ENCODE measurements at regions not wholly inside any gene's neighbourhood (a gene's known extent, or its start where the extent isn't known, plus 50 kb on each side); places are given as distances from the start of the nearest gene placed in this dataset.

GRCh38 chr21:18521204-18521603 lies 117.6 kb upstream of the TMPRSS15 start:
- Histone ChIP-seq H3K4me3 (ENCODE audit: low read depth in 2 of 2, low read length in 2 of 2) (no peak overlapping the region), H3K36me3 (ENCODE audit: control insufficient read depth, insufficient read depth, low read length) (no peaks in the 10 kb centered on the region), H3K4me1 (ENCODE audit: control insufficient read depth, insufficient read depth, low read length) (no peaks in the 10 kb centered on the region), H3K27ac (ENCODE audit: low read length) (no peak overlapping the region), H3K9me3 (ENCODE audit: control insufficient read depth, insufficient read depth, low read depth, low read length) (no peaks in the 10 kb centered on the region), H3K27me3 (ENCODE audit: control insufficient read depth, insufficient read depth, low read length) (no peaks in the 10 kb centered on the region)
- CTCF ChIA-PET, result no interaction called here
- no peak for DNase-seq (ENCODE audit: low read depth, low spot score)
- BruUV-seq (replicated peaks), result no TSS peak
- POLR2A ChIA-PET, result no interaction called here
- no peak for TF ChIP-seq CTCF (IDR thresholded peaks at IDR 0.05)
- TF ChIP-seq, protein P1, sequence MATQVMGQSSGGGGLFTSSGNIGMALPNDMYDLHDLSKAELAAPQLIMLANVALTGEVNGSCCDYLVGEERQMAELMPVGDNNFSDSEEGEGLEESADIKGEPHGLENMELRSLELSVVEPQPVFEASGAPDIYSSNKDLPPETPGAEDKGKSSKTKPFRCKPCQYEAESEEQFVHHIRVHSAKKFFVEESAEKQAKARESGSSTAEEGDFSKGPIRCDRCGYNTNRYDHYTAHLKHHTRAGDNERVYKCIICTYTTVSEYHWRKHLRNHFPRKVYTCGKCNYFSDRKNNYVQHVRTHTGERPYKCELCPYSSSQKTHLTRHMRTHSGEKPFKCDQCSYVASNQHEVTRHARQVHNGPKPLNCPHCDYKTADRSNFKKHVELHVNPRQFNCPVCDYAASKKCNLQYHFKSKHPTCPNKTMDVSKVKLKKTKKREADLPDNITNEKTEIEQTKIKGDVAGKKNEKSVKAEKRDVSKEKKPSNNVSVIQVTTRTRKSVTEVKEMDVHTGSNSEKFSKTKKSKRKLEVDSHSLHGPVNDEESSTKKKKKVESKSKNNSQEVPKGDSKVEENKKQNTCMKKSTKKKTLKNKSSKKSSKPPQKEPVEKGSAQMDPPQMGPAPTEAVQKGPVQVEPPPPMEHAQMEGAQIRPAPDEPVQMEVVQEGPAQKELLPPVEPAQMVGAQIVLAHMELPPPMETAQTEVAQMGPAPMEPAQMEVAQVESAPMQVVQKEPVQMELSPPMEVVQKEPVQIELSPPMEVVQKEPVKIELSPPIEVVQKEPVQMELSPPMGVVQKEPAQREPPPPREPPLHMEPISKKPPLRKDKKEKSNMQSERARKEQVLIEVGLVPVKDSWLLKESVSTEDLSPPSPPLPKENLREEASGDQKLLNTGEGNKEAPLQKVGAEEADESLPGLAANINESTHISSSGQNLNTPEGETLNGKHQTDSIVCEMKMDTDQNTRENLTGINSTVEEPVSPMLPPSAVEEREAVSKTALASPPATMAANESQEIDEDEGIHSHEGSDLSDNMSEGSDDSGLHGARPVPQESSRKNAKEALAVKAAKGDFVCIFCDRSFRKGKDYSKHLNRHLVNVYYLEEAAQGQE (IDR thresholded peaks at IDR 0.05; ENCODE audit: insufficient read depth in 1 of 2, low read depth in 2 of 2, low read length in 1 of 2), result no peak
- TF ChIP-seq TCF7L2 (IDR thresholded peaks at IDR 0.05; ENCODE audit: low read depth, low read length), result no peak
- TF ChIP-seq POLR2AphosphoS5 (IDR thresholded peaks at IDR 0.05; ENCODE audit: low read depth, low read length), result no peak
- no peak for TF ChIP-seq SIN3A (IDR thresholded peaks at IDR 0.05; ENCODE audit: borderline replicate concordance, insufficient read depth, low read depth, low read length)
- in situ Hi-C loops (cut with HindIII; ENCODE audit: low pct_unique_long_range_greater_than_20kb, low sequenced_read_pairs) (no loop called here), intact Hi-C loops (cut with micrococcal nuclease; ENCODE audit: unreplicated experiment) (no loop called here)
- no peak for ATAC-seq

- H3K36me3 ChIP-seq (ENCODE audit: control insufficient read depth, insufficient read depth, low read length), result no peaks in the 10 kb centered on the region
- H3K4me1 ChIP-seq (ENCODE audit: control insufficient read depth, insufficient read depth, low read length), result no peaks in the 10 kb centered on the region
- BruUV-seq (replicated peaks), result no TSS peak
- CTCF ChIA-PET, result no interaction called here
- H3K9me3 ChIP-seq (ENCODE audit: control insufficient read depth, insufficient read depth, low read depth, low read length), result no peaks in the 10 kb centered on the region
- DNase-seq (ENCODE audit: low read depth, low spot score) (no peak), ATAC-seq (no peak)
- H3K27ac ChIP-seq (ENCODE audit: low read length), result no peak overlapping the region
- TF ChIP-seq SIN3A (IDR thresholded peaks at IDR 0.05; ENCODE audit: borderline replicate concordance, insufficient read depth, low read depth, low read length), result no peak
- no peak; the same call in 1 of the 2 replicates for TF ChIP-seq CTCF (IDR thresholded peaks at IDR 0.05)
- TF ChIP-seq TCF7L2 (IDR thresholded peaks at IDR 0.05; ENCODE audit: low read depth, low read length), result no peak
- TF ChIP-seq, protein P1 (IDR thresholded peaks at IDR 0.05; ENCODE audit: insufficient read depth in 1 of 2, low read depth in 2 of 2, low read length in 1 of 2), result no peak
- TF ChIP-seq POLR2AphosphoS5 (IDR thresholded peaks at IDR 0.05; ENCODE audit: low read depth, low read length), result no peak
- no peaks in the 10 kb centered on the region for H3K27me3 ChIP-seq (ENCODE audit: control insufficient read depth, insufficient read depth, low read length)
- H3K4me3 ChIP-seq (ENCODE audit: low read depth in 2 of 2, low read length in 2 of 2), result no peak overlapping the region
- in situ Hi-C loops (cut with HindIII; ENCODE audit: low pct_unique_long_range_greater_than_20kb, low sequenced_read_pairs) (no loop called here), intact Hi-C loops (cut with micrococcal nuclease; ENCODE audit: unreplicated experiment) (no loop called here)
- POLR2A ChIA-PET, result no interaction called here
These were observed 118.8 kb upstream of the TMPRSS15 start for GRCh38 chr21:18522181-18522972.
